Astrocyte of the cerebellum (primary cell): ENCODE measurements at regions not wholly inside any gene's neighbourhood (a gene's known extent, or its start where the extent isn't known, plus 50 kb on each side); places are given as distances from the start of the nearest gene placed in this dataset.
"Not testable (repeated sequence)": the region's sequence is repeated elsewhere in the genome, so short reads cannot be mapped to it uniquely, and the experiment has no call there.

Experiments
- DNase-seq: peaks from one replicate; pipeline ENCODE4 v3.0.0-alpha.2; 2011; ENCODE audit warnings: low read depth
- H3K4me3 ChIP-seq: 2 replicates; pipeline ENCODE4 v1.5.1; 2011; ENCODE audit warnings: mild to moderate bottlenecking, low read depth, low read length, moderate library complexity
- in situ Hi-C: cut with HindIII; loops from 2 replicates; pipeline ENCODE4 v1.10.0; 2017; ENCODE audit warnings: low sequenced_read_pairs
- TF ChIP-seq, protein P1 (sequence below): IDR thresholded peaks from 2 replicates; pipeline ENCODE4 v1.5.1; 2012; ENCODE audit warnings: low read length, low read depth, moderate library complexity, mild to moderate bottlenecking; ENCODE audit errors: missing control alignments

DNA sequence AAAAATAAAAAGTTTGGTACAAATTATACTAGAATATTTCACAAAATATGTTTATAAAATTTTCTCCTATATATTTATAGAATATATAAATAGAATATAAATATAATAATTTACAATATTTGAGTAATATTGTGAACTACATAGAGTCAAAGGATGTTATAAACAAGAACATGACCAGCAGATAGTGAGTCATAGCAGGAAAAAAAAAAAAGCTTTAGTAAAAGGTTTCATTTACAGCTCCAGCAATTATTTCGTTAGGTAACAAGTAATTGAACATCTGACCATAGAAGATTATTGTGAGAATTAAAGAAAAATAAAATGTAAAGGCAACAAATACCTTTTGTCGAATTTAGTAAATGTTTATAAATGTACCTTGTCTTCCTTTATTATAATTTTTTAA is 864.1 kb downstream of the PCDH17 start:
- TF ChIP-seq, protein P1, sequence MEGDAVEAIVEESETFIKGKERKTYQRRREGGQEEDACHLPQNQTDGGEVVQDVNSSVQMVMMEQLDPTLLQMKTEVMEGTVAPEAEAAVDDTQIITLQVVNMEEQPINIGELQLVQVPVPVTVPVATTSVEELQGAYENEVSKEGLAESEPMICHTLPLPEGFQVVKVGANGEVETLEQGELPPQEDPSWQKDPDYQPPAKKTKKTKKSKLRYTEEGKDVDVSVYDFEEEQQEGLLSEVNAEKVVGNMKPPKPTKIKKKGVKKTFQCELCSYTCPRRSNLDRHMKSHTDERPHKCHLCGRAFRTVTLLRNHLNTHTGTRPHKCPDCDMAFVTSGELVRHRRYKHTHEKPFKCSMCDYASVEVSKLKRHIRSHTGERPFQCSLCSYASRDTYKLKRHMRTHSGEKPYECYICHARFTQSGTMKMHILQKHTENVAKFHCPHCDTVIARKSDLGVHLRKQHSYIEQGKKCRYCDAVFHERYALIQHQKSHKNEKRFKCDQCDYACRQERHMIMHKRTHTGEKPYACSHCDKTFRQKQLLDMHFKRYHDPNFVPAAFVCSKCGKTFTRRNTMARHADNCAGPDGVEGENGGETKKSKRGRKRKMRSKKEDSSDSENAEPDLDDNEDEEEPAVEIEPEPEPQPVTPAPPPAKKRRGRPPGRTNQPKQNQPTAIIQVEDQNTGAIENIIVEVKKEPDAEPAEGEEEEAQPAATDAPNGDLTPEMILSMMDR = no peak
- in situ Hi-C loops = no loop called here
- H3K4me3 ChIP-seq = no peak overlapping the region
- DNase-seq = no peak

DNA sequence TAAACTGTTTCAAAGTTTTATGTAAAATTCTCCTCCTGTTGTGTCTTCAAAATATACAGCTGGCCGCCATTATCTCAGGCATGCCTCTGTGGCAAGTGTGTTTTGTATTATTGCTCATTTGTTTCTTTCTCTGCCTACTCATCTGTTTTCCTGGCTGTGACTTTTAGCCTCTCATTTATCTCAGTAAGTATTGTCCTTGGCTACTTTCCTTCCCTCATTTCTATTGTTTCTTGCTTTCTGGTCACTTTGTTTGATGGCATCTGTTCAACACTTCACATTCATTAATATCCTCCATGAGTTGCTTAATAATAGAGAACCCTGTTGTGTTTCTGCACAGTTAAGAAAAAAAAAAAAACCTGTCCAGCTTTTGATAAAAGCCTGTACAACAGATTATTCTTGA is 869.4 kb downstream of the PCDH17 start:
- DNase-seq = no peak
- no peak overlapping the region for H3K4me3 ChIP-seq
- in situ Hi-C loops = no loop called here
- TF ChIP-seq, protein P1 = no peak

DNA sequence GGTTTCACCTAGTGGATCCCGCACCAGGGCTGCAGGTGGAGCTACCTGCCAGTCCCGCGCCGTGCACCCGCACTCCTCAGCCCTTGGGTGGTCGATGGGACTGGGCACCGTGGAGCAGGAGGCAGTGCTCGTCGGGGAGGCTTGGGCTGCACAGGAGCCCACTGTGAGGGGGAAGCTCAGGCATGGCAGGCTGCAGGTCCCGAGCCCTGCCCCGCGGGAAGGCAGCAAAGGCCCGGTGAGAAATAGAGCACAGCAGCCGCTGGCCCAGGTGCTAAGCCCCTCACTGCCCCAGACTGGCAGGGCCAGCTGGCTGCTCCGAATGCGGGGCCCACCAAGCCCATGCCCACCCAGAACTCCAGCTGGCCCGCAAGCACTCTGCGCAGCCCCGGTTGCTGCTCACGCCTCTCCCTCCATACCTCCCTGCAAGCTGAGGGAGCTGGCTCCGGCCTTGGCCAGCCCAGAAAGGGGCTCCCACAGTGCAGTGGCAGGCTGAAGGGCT is 872.7 kb downstream of the PCDH17 start:
- H3K4me3 ChIP-seq, in situ Hi-C loops, DNase-seq: not testable (repeated sequence)

DNA sequence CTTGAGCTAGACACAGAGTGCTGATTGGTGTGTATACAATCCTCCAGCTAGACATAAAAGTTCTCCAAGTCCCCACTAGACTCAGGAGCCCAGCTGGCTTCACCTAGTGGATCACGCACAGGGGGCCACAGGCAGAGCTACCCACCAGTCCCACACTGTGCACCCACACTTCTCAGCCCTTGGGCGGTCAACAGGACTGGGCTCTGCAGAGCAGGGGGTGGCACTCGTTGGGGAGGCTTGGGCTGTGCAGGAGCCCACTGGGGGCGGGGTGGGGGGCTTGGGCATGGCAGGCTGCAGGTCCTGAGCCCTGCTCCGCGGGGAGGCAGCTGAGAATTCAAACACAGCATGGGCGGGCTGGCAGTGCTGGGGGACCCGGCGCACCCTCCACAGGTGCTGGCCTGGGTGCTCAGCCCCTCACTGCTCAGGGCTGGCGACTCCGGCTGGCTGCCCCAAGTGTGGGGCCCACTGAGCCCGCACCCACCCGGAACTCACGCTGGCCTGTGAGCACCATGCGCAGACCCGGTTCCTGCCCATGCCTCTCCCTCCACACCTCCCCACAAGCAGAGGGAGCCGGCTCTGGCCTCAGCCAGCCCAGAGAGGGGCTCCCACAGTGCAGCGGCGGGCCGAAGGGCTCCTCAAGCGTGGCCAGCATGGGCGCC is 873.8 kb downstream of the PCDH17 start:
- in situ Hi-C loops, H3K4me3 ChIP-seq, DNase-seq: not testable (repeated sequence)

DNA sequence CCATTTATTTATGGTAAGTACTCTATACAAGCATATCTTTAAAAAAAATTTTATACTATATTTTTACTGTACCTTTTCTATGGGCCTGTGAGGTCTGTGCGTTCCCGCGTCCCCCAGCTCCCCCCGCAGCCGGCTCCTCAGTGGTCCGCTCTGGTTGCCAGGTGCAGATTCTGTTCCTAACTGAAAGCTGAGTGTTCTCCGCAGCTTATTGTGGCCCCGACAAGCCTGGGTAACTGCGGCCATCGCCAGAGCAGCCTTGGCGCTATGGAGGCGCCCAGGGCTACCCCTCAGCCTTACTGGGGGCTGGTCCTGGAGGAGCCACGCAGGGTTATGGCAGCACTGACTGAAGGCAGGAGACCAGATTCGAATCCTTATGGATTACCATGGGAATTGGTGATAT is 896.8 kb downstream of the PCDH17 start:
- in situ Hi-C loops = no loop called here

DNA sequence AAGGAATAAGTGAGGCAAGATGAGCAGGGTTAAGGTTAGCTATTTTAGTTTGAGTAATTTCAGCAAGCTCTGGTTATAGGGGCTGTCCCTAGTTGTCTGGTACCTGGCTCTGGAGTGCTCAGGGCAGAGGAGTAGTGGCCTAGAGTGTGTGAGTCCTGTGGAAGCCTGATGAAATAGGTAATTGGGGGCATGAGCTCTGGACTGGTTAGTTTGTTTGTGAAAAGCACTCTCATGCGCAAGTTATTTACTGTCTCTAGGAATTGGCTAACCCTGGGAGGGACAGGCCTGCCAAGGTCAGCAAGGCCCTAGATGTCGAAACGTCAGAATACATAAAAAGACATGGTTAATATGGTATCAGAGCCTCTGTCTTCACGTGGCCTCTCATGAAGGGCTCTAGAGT is 900.1 kb downstream of the PCDH17 start:
- TF ChIP-seq, protein P1 = no peak
- in situ Hi-C loops = no loop called here
- DNase-seq = no peak
- H3K4me3 ChIP-seq = no peak overlapping the region

More for the DNA sequence above, 896.8 kb downstream of the PCDH17 start:
- TF ChIP-seq, protein P1 = no peak
- no peak for DNase-seq
- H3K4me3 ChIP-seq = no peak overlapping the region

DNA sequence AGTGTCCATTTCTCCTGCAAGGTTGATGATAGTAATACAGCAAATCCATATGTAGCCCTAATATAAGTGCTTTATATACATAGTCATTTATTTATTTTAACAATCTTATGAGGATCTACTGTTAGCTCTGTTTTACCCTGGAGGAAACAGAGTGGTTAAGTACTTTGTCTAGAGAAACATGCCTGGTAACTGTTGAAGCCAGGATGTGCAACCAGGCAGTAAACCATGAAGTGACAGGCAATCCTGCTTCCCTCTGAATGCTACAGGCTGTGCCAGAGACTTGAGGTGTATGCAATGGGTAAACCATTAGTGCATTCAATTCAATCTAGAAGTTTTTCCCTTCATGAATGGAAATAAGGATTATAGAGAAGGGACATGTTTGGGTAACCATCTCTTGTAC is 911.0 kb downstream of the PCDH17 start:
- TF ChIP-seq, protein P1 = no peak
- in situ Hi-C loops = no loop called here
- no peak for DNase-seq
- no peak overlapping the region for H3K4me3 ChIP-seq
